ENCODE measurements at regions not wholly inside any gene's neighbourhood (a gene's known extent, or its start where the extent isn't known, plus 50 kb on each side); places are given as distances from the start of the nearest gene placed in this dataset.

- TF ChIP-seq CTCF (IDR thresholded peaks at IDR 0.05) = no peak
- no peak for TF ChIP-seq POLR2A (IDR thresholded peaks at IDR 0.05)
- no peak for TF ChIP-seq EP300 (IDR thresholded peaks at IDR 0.05)
Measured at GRCh38 chr11:12602421-12602820, 71.8 kb upstream of the TEAD1 start.

All from ovary (tissue), 3 donors.